GM19468 (cell line): ENCODE measurements at regions not wholly inside any gene's neighbourhood (a gene's known extent, or its start where the extent isn't known, plus 50 kb on each side); places are given as distances from the start of the nearest gene placed in this dataset.

Experiments
- ATAC-seq: cut with Tn5 transposase; IDR thresholded peaks from one replicate; pipeline ENCODE4 v1.9.1; 2021; ENCODE audit warnings: mild to moderate bottlenecking, moderate library complexity, moderate number of reproducible peaks; ENCODE audit not compliant: unreplicated experiment; ENCODE audit errors: extremely low read depth

GRCh38 chr1:208503787-208504186 is 259.6 kb upstream of the PLXNA2 start:
- ATAC-seq = no peak

DNA sequence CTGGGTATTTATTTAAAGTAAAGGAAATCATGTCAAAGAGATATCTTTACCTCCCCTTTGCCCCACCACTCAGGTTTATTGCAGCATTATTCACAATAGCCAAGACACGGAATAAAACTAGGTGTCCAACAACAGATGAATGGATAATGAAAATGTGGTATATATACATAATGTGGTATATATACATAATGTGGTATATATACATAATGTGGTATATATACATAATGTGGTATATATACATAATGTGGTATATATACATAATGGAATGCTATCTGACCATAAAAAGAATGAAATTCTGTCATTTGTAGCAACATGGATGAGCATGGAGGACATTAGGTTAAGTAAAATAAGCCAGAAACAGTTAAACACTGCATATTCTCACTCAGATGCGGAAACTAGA is 262.6 kb upstream of the PLXNA2 start:
- no peak for ATAC-seq

DNA sequence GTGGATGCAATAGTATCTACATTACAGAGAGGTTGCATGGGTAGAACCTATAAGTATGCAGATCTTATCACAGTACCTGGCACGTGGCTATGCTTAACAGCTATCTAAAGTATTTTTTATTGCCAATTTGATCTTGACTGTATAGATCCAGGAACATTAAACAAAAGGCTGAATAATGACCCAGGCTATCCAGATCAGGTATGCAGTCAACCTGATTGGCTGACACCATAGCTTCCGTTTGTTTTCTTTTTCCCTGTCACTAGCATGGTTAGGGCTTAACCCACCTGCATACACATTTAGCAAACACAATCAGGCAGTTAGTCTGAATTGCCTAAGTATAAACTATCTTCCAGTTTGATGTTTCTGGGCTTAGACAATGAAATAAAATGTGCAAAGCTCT is 264.9 kb upstream of the PLXNA2 start:
- ATAC-seq = no peak

- no peak for ATAC-seq
Observed at GRCh38 chr1:208510192-208510952, 266.2 kb upstream of the PLXNA2 start.

DNA sequence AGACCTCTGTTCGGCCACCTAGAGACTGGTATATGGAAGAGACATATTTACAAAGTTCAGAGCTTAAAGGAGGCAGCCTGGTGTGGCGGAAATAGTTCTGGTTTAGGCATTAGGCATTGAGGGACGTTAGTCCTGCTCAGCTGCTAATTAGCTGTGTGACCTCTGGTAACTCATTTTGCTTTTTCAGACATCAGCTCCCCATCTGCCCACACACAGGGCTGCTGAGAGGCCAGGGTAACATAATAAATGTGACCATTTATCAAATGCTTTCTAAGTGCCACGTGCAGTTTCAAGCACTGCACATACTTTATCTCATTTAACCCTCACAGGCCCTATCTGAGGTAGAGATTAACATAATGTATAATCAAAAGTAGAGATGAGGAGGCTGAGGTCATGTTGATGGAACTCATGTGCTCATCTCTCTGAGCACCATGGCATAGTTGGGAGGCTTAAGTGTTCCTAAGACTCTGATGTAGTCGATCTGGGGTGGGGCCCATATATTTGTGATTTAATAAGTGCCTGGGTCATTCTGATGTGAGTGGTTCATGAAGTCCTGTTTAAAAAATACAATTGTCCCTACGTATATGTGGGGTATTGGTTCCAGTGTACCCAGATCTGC is 267.2 kb upstream of the PLXNA2 start:
- no peak for ATAC-seq

DNA sequence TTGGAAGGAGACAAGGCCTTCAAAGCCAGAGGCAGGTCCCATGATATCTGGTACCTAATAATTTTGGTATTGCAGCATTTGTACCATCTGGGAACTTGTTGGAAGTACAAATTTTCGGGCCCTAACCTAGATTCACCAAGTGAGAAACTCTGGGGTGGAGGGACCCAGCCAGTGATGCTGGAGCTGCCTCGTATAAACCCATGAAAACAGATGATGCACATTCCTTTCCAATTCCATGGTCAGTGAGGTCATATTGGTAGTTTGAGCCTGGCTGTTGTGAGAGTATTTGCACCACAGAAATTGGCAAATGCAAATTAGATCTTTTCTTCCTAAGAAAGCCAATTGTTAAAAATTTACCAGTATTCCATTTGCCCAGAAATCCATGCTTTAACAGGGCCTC is 269.6 kb upstream of the PLXNA2 start:
- ATAC-seq = no peak

DNA sequence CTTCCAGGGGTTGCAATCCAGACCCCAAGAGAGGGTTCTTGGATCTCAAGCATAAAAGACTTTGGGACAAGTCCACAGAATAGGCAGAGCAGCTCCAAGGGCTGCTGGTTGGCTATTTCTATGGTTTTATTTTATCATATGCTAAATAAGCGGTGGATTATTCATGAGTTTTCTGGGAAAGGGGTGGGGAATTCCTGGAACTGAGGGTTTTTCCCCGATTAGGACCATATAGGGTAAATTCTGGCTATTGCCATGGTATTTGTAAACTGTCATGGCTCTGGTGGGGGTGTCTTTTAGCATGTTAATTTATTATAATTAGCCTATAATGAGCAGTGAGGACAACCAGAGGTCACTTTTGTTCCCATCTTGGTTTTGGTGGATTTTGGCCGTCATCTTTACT is 270.9 kb upstream of the PLXNA2 start:
- ATAC-seq = no peak

GRCh38 chr1:208516780-208517179 is 272.6 kb upstream of the PLXNA2 start:
- ATAC-seq = no peak

DNA sequence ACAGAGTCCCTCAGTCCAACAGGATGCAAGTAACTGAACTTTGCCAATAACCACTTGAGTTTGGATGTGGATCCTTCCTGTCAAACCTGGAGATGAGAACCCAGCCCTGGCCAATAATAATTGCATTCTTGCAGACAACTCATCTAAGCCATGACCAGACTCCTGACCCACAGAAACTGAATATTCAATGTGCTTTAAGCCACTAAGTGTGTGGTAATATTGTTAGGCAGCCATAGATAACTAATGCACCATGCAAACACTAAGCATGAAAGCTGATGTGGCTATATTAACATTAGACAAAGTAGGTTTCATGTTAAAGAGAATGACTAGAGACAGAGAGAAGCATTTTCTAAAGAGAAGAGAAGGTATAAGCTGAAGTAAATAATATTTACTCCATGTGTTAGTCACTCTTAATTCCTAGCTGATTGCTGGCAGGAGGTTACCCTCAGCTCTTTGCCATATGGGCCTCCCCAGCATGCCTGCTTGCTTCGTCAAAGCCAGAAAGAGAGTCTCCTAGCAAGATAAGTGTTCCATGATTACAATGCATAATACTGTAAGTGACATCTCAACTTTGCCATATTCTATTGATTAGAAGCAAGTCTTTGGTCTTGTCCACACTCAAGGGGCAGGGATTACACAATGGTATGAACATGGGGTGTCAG is 276.4 kb upstream of the PLXNA2 start:
- no peak for ATAC-seq

DNA sequence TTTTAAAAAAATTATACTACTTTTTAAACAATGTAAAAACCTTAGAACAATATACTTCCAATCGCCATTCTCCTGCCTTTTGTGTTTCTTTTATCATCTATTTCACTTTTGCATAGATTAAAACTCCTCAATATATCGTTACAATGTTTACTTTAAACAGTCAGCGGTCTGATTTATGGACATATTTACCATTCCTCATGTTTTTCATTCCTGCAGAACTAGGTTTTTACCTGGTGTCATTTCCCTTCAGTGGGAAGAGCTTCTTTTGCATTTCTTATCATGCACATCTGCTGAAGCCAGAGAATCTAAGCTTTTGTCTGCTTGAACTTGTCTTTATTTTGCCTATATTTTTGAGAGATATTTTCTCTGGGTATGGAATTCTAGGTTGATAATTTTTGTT is 277.4 kb upstream of the PLXNA2 start:
- no peak for ATAC-seq

DNA sequence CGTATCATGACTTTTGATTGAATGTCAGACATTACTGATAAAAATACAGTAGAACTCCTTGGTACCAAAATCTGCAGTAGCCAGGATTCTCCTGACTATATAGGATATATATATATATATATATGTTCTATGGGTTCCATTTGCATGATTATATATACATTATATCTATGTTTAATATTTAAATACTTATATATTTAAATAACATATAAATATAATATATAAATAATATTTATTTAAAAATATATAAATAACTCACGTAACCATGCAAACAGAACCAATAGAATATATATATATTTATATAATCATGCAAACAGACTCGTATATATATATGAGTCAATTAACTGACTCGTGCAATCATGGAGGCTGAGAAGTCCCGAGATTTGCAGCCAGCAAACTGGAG is 278.8 kb upstream of the PLXNA2 start:
- no peak for ATAC-seq

DNA sequence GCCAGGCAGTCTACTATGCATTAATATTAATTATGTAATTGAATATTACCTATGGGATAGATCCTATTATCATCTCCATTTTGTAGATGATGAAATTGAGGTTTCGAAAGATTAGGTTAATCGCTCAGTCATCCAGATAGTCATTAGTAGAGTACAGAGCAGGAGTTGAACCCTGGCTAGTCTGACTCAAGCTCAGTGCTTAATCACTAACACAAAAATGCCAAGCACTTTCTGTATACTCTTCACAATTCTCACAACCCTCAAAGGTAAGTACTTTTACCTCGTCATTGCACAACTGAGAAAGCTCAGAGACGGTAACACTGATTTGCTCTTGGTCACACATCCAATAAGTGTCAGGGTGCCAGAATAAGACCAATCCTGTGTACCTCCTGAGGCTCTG is 280.2 kb upstream of the PLXNA2 start:
- no peak for ATAC-seq

GRCh38 chr1:208524925-208525324 is 280.7 kb upstream of the PLXNA2 start:
- no peak for ATAC-seq

DNA sequence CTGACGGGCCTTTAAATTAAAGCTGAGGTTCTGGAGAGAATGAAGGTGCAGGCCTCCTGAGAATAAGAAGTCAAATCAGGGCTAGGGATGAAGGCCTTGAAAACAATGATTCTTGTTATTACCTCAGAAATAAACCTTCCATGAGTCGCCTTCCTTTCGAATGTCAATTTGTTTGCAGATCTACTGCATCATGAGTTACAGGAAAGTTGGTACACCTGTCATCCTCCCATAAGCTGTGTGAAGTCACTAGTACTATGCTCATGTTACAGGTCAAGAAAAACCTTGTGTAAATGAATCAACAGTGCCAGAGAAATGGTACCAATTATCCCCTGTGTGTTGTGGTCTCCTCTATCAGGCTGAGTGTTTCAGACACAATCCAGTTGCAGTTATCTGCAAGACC is 281.2 kb upstream of the PLXNA2 start:
- ATAC-seq = no peak

DNA sequence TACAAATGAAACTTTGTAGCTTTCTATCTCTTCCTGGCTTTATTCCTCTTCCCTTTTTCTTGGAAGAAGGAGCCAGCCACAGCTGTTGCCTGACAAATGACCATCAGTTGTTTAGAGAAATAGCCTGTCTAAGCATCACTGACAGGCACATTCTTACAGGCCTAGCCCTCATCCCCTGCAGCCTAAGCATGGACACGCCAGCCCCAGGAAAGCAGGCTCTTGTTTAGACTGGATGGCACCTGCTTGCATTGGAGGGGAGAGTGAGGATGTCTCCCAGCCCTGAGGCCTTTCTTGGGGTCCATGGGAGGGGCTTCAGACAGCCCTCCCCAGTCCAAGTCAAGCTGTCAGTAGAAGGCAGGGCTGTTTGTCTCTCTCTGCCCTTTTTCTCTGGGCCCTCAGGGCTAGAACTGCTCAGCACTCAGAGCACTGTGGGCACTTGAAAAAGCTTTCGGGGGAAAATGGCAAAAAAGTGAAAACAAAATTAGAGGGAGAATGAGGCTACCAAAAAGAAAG is 282.5 kb upstream of the PLXNA2 start:
- no peak for ATAC-seq

GRCh38 chr1:208527156-208527555 is 283.0 kb upstream of the PLXNA2 start:
- no peak for ATAC-seq

GRCh38 chr1:208528578-208529240 is 284.5 kb upstream of the PLXNA2 start:
- ATAC-seq = no peak

DNA sequence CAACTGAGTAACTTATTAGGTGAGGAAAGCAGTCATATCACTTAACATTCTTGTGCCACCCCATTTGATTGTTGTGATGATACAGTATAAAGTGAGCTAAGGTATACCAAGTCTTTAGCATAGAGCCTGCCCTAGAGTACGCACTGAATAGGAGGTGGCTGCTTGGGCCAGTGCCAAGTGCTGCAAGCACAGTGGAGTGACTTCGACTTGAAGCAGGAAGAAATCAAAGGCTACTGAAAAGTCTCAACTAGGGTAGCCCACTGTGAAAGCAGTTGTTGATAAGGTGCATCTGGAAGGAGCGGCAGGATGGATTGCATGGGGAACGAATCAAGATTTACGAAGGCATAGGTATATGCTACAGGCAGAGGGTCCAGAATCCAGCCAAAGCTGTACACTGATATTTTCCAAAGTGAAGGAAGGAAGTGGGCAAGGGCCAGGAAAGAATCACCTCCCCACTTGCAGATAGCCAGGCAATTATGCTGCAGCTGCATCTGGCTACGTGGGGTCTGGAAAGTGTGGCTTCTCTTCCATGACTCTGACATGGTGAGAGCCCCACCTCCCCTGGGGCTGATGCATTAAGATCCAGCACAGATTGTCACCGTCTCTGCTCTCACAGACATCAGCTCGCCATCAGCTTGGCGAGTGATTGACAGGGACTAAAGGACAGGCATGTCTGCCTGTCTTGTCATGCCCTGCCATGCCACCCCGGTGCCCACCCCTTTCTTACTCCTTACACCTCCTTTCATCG is 287.0 kb upstream of the PLXNA2 start:
- no peak for ATAC-seq

GRCh38 chr1:208533746-208534598 is 289.8 kb upstream of the PLXNA2 start:
- ATAC-seq = no peak
